GM18508 (cell line): ENCODE measurements at regions not wholly inside any gene's neighbourhood (a gene's known extent, or its start where the extent isn't known, plus 50 kb on each side); places are given as distances from the start of the nearest gene placed in this dataset.

Experiments used
- ATAC-seq: cut with Tn5 transposase; IDR thresholded peaks from one replicate; pipeline ENCODE4 v1.9.1; 2021; ENCODE audit warnings: moderate number of reproducible peaks; ENCODE audit not compliant: insufficient read depth, unreplicated experiment

DNA sequence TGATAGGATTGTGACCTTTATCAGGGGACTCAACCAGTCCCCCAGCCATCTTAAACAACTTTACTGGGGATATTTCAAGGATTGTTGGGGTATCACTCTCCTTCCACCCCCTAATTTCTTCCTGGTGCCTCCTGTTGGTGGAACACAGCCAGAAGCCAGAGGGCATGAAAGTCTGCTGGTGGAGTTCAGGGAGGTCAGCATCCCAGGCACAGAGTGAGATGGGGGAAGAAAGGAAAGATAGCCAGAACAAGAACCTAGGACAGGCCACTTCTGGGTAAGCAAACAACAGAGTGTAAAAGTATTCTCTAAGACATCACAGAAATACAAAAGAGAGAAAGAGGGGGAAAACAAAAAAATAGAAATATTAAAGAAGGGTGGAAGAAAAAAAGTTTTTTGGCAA, 101.8 kb downstream of the SPRY2 start:
- ATAC-seq: no peak

DNA sequence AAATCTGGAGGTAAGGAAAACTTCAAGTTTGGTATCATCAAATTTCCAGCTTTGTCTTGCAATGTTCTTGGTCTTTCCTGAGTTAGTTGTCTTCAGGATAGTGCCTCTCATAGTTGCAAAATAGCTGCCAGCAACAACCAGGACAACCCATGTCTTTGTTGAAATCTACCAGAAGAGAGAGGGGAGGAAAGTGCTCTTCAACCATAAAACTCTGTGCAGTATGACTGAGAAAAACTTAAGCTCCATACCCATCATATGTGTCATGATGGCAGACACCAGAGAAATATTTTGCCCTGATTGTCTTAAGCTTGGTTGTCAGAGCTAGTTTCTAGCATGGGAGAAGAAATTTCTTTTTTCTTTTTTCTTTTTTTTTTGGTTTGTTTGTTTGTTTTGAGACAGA, 103.3 kb downstream of the SPRY2 start:
- no peak for ATAC-seq

DNA sequence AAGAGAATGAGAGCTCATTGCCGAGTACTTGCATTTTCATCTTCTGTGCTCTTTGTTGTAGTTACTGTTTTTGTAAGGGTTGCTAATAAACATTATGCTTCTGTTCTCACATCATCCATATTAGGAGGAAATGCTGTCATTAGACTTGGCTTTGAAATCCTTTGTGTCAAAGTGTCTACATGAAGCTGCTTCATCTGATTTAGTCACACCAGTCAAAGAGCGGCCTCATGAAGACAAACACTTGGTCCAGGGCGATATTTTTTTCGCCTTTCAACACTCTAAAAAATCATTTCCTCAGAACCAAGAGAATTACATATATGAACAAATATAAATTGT, 105.0 kb downstream of the SPRY2 start:
- no peak for ATAC-seq

DNA sequence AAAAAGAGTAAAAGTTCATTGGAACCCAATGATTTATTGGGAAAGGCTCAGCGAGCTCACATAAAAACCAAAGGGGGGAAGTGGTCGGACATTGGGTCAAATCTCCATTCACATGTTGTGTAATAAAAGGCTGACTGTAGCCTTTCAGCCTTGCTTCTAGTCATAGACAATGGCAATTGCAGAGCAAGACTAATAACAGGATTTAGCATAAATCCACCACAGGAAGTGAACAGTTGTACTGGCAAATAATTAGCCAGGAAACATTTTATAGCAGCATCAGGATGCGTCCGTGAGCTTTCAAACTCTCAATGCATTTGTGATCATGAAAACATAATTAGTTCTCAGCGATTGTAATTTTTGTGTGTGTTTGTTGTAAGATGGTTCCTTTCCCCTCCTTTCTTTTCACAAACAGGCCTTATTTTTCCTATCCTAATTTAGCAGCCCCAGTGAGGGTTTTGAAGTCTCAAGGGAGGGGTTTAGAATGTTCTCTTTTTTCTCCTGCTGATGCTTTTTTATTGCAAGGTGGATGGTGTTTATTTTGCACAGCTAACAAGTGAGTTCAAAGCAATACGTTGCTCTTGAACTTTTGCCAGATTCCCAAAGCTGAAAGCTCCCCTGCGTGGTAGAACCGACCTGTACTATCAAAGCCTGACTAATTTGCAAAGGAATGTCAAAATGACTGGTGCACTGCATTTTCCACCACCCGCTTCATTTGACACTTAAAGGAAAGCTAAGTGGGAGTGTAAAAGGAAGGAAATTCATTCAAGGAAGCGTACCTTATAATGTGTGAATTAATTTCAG, 105.6 kb downstream of the SPRY2 start:
- peak; percentile 98 for ATAC-seq

DNA sequence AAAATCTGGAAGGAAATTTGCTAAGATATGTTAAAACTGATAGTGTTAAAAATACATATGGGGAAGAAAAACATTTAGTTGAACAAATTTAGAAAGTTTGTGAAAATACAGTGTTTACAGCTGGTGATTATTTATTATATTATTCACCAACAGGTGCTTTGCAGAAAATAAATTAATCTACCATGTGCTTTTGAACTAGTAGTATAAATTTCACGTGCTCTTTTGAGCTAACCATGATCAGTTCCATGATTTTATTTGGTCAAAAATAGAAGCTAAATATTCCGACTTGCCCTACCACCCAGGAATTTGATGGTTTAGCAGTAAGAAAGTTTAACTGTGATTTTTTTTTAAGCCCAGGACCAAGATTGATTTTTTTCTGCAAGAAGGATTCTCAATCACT, 113.3 kb downstream of the SPRY2 start:
- no peak for ATAC-seq

DNA sequence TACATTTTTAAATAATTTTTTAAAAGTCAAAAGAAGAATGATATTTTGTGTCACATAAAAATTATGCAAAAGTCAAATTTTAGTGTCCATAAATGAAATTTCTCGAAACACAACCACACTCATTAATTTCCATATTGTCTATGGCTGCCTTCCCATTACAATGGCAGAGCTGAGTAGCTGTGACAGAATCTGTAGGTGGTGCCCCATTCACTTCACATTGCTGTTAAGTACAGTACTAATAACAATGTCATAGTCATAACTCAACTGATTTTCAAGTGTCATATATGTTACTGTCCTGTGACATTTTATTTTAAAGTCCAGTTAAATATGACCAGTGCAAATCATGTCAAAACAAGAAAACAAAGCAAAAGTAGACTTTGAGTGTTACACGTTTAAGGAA, 114.3 kb downstream of the SPRY2 start:
- ATAC-seq: no peak

DNA sequence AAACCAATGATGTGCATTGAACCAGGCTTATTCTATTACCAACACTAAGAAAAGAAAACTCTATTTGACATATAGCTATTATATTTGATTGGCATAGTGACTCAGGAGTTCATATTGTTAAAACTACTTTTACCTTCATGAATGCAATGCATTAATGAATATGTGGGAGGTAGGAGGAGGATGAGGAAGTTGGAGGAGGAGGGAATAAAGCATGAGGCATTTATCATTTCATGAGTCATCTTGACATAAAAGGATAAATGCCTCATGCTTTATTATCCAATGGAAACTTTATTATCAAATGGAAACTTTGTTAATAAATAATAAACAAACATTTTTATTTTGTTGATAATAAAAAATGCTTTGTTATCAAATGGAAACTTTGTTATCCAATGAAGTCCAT, 116.5 kb downstream of the SPRY2 start:
- ATAC-seq: no peak

DNA sequence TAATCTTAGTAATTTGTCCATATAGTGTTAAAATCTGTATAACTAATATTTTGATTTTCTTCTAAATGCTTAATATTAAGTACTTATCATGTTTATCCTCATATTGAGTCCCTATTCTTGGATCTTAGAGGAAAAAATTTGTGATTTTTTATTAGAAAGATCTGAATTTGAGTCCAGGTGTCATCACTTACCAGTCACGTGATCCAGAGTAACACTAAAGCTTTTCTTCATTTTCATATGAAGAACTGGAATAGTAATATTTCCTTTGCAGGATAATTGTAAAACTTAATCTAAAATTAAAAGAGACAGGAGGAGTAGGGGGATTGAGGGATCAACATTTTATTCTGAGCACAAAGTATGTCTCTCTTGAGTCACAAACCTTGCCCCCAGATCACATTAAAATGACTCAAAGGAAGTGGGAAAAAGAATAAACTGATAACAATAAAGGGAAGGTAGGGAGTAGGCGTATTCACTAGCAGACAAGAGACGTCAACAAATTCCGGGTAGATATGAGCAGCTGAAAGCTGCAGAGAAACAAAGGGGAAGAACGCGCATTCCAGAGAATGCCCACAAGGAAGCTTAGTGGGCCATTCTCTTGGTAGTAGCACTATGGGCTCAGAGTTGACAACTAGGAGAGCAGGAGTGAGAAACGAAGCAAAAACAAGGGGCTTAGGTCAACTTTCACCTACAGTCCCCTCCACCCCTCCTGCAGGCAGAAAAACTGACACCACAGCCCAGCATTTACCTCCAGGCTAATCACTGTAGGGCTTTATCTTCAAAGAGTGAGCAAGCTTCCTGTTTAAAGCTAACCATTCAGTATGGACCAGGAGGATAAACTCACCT, 123.1 kb downstream of the SPRY2 start:
- ATAC-seq: no peak

DNA sequence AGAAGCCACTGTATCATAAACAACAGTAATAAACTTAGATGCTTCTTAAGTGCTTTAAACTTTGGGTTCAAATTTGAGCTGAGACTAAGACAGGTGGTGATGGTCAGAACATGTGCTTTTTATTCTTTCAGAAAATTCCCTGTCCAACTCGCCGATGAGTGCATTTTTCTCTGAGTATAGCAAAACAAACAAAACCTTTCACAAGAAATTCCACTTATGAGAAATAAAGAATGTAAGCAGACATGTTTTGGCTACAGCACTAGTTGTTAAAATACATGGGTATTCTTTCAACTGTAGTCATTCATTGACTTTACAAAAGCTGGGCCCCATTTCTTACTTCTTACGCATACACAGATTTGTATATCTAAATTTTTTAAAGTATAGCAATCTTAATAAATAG, 125.6 kb downstream of the SPRY2 start:
- ATAC-seq: no peak

DNA sequence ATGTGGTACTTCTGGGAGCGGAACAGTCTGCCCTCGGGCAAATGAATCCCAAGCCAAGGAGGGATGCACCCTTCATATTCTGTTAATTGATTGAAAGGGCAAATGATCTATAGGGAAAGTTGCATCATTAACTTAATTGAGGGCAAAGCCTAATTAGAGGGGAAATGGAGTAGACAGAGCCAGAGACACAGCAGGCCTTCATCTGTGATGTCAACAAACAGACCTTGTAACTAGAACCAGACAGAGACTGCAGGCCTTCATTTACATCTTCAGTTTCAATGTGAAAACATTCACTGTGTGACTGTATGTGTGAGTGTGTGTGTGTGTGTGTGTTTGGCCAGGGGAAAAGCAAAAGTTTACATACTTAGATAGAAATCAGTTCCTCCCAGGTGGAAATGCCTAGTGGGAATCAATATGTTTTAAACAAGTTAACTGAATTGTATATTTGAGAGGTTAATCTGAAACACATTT, 126.4 kb downstream of the SPRY2 start:
- ATAC-seq: no peak

DNA sequence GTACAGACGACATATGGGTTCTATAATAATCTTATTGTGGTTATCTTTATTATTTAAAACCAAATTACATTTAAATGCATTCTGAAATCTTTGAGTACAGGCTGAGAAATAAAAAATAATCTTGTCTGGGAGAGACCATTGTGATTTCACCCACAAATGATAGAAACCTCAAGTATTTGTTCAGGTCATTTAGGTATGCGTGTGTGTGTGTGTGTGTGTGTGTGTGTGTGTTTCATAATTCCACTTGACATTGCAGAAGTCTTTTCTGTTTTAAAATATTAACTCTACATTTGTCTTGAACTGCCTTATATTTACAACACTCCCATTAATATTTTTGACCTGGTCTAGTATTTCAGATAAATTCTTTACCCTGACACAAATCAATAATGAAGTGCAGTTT, 126.9 kb downstream of the SPRY2 start:
- no peak for ATAC-seq

DNA sequence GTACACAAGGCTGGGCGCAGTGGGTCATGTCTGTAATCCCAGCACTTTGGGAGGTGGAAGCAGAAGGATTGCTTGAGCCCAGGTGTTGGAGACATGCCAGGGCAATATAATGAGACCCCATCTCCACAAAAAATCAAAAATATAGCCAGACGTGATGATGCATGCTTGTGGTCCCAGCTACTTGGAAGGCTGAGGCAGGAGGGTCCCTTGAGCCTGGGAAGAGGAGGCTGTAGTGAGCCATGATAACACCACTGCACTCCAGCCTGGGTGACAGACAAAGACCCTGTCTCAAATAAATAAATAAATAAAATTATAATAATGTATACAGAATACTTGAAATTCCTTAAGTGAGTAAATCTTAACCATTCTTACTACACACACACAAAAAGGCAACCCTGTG, 127.7 kb downstream of the SPRY2 start:
- ATAC-seq: no peak

DNA sequence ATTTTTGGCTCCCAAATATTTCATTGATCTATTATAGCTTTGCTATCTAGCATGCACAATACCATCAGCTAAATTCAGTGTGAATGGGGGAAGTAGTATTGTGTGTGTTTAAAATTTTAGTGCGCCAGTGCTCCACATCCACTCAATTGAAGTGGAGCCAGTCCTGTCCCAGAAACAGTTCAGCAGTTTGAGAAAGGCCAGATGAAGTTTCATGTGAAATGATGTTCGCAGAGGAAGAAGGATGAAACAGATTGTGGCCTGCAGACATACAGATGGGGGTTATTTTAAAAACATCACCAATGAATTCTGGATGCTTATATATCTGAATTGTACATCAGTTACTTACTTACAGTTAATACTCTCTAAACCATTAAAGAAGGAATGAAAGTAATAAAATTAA, 129.4 kb downstream of the SPRY2 start:
- no peak for ATAC-seq

DNA sequence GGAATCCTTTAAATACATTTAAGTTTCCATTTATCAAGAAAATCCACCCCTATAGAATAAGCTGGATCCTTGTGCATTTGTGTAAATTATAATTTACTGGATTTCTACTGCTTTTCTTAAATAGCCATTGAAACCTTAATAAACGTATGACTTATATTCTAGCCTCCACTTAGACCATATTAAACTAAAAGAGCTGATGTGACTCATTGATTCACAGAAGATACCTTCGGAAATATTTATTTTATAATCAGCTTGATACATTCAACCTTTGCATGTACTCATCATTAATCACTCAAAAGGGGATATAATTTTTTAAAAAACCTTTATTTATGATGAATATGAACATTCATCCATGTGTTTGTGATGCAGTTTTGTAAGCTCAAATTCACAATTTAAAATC, 136.3 kb downstream of the SPRY2 start:
- ATAC-seq: no peak

DNA sequence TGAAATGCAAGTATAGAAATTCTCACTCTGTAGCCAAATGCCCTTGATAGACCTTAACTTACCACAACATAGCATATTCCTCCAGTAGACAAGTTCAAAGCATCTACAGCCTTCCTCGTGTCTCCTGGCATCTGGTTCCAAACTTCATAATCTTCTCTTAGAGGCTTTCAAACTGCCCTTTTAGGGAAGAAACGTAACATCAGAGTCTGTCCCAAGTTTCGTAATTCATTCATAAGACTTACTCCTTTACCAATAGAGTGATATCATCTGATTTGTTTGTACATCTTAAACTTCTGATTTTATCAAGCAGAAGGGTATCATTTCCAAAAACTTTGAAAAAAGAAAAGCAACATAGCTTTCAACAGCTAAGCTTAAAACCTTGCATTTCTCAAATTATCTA, 137.4 kb downstream of the SPRY2 start:
- no peak for ATAC-seq

DNA sequence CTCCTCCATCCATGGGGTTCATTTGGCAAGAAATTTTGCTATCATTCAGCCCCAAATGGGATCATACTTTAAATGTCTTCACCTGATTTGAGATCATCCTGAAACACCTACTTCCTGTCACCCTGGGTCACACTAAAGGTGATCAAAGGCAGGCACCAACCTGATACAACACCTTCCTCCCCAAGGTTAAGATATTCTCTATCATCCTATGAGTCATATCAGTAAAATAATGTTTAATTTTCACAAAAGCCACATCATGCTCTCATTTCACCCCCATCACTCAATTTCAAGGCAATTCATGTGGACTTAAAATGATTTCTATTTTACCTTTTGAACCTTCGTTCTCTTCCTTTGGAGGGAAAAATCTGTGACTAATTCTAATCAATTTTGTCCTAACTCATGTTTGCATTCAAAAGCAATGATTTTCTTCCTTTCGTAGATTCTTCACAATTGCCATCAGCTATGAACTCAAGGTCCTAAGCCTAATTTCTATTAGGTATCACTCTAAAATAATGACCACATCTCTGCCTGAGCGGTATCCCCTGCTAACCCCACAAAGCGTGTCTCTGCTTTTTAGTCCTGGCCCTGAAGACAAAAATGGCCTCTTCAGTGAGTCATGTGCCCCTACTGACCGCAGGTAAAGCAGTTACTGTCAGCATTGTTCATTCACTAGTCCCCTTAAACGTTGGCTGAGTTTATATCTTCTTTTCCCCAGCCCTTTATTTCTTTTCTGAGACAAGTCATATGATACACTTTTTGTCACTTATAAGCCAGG, 139.0 kb downstream of the SPRY2 start:
- no peak for ATAC-seq

DNA sequence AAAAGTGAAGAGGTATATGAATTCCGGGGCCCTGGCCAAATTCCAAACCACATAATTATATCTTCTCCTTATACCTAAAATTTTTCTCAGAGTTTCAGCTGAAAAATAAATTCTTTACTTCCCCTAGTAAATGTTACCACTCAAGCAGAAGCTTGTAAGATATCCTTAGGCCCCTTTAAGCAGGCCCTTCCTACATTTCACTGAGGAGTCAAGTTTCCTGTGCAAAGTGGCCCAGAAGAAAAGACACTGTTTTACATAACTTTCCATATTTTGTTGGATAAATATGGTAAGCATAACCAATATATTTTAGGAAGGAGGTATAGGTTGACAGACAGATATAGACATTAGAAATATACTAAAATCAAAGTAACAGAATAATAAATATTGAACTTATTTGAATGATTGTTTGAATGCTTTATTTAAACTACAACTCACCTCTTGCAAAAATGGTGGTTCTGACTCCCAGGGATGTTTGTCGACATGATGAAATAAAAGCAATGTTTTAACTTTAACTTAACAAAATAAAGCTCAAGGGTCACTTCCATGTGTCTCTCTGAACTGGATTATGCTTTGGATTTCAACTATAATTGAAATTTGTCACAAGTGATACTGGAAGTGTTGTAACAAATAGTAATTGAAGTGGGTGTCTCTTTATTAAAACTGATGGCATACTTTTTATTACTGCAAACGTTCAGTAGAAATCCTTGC, 141.2 kb downstream of the SPRY2 start:
- ATAC-seq: no peak

DNA sequence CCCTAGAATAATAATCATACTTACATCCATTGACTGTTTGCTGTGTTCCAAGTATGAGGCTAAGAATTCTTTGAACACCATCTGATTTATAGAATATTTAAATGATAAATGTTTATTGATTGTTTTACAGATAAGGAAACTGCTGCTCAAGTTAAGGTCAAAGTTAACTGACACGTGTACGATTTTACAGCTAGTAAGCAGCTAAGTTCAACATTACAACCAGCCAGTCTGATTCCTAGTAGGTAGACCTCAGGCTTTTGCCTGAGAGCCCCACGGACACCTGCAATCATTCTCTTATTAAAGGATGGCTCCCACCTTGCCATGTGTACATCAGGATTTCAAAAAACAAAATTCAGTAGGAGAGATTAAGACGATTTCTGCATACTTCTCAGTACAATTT, 141.9 kb downstream of the SPRY2 start:
- ATAC-seq: no peak

DNA sequence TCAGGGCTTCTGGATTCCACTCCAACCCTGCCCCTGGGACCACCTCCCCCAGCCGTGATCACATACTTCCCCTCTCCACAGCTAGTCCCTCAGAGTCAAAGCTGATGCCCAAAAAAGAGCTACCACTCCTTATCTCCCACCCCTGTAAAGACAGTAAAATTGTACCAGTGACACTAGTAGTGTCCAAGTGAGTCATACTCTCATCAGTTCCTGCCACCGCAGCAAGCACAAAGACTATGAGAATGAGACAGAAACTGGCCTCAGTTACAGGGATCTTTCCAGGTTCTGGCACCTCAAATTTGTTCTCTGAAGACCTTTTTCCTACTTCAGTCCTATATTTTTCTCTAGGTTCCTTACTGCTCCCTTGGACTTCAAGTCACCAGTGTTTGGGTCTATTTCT, 144.2 kb downstream of the SPRY2 start:
- no peak for ATAC-seq

DNA sequence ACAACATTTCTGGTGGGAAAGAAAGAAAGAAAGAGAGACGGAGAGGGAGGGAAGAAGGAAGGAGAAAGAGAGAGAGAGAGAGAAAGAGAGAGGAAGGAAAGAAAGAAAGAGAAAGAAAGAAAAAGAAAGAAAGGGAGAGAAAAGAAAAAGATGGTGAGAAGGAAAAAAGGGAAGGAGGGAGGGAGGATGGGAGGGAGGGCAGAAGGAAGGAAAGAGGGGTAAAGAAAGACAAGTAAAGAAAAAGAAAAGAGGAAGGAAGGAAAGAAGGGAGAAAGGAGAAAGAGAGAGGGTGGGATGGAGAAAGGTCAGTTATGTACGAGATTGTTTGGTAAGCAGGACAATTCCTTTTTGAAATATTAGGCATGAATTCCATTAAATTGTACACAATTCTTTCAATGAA, 145.3 kb downstream of the SPRY2 start:
- no peak for ATAC-seq
